ELF-1 (cell line): ENCODE measurements at regions not wholly inside any gene's neighbourhood (a gene's known extent, or its start where the extent isn't known, plus 50 kb on each side); places are given as distances from the start of the nearest gene placed in this dataset.

Experiments
- DNase-seq: peaks from one replicate; pipeline ENCODE4 v3.0.0-alpha.2; 2016; ENCODE audit warnings: low read depth, low spot score

GRCh38 chr5:89041976-89042375 lies 159.0 kb upstream of the MEF2C start:
- DNase-seq: no peak

DNA sequence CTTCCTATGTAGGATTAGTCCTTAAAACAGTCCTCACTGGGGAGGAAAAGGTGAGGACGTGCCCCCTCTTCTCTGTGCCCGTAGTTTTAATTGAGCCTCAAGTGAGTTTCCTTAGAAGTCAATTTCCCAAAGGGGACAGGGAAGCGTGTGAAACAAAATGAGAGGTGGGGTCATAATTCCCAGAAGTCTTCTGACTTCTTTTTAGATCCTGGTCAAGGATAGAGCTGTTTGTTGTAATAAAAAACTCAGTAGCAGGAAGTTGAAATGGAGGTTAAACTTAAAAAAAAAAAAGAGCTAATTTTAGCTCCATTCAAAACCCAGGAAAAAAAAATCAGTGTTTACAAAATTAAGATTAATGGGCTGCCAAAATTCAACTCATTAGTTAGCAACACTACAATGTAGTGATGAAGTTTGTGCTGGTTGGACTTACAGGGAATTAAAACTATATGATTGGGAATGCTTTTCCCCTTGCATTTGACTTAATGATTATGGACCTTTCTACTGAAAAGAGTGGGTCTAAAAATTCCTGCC lies 158.3 kb upstream of the MEF2C start:
- no peak for DNase-seq

DNA sequence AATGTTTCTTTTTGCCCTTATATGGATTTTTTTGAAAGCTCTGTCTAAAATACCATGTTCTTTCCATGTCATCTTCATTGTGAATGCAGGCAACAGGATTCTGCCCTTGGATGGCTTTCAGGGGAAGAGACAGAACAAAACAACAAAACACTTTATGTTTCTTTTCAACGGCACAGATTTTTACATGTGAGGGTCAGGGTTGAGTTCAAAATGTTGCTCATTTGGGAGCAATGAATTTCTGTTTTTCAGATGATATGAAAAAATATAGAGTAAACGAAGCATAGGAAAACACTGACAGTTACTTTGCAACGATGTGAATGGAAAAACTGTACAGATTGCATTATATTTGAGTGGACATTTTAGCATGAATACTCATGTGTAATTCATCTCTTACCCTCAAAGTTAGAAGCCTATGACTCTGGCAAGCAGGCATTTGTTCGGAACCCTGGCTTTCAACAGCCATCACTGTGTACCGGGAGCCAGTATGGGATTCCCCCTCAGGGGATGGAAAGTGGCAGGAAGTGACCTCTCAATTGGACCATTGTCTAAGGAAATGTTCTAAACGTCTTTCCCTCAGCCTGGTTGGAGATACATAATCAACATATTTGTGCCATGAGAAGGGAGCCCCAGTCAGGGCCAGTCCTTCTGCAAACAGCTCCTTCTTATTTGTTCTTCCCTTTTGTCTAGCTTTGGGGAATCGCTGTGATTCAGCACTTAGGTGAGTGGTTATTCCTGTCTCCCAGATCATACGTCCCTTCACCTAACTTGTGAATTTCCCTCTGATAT lies 153.9 kb upstream of the MEF2C start:
- DNase-seq: peak; percentile 22

- DNase-seq: no peak
Observed at GRCh38 chr5:89036166-89036565, 153.2 kb upstream of the MEF2C start.

- DNase-seq: no peak
Observed at GRCh38 chr5:89034588-89034987, 151.6 kb upstream of the MEF2C start.

DNA sequence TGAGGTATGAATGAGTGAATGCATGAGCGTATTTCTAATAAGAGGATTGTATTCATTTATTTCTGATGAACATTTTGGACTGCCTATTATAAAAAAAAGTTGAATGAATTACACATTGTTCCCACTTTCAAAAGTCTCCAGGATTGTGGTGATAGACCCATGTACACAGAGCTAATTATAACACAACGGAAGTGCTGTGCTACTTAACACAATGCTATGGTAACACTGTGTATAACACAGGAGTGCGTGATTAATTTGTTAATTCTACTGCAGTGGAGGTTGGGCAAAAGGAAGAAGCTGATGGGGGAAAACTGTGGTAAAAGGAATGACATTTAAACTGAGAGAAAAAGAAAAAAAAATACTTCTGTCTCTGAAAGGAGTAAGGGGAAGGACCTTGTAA lies 147.8 kb upstream of the MEF2C start:
- DNase-seq: no peak

DNA sequence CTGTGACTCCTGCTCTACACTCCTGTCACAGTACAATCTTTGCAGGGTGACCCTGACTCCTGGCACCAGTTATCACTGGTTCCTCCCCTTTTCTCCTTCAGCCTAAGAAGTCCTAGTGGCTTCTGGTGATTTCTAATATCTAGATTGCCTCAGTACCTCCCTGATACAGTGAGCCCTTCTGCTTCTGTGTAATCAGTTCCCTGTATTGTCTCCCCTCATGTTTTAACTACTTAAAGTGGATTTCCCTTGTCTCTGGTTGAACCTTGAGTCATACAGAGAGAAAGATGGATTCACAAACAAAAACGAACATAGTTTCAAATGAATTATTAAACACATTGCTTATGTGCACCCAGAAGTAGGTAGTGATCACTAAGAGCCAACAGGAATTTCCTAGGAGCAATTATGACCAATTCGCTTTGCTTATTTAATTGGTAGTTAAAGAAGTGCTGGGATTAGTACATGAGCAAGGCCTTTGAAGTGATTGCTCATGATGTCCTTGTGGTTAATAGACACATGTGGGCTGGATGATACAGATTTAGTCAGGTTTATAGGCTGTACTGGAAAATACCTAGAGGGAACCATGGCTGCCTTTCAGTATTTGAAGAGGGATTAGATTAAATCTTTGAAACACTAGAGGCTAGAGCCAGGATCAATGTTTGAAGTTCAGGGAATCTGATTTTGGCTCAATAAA lies 145.8 kb upstream of the MEF2C start:
- DNase-seq: no peak

- DNase-seq: no peak
Observed at GRCh38 chr5:89024045-89024444, 141.1 kb upstream of the MEF2C start.

GRCh38 chr5:89020926-89021610 lies 138.1 kb upstream of the MEF2C start:
- no peak for DNase-seq

DNA sequence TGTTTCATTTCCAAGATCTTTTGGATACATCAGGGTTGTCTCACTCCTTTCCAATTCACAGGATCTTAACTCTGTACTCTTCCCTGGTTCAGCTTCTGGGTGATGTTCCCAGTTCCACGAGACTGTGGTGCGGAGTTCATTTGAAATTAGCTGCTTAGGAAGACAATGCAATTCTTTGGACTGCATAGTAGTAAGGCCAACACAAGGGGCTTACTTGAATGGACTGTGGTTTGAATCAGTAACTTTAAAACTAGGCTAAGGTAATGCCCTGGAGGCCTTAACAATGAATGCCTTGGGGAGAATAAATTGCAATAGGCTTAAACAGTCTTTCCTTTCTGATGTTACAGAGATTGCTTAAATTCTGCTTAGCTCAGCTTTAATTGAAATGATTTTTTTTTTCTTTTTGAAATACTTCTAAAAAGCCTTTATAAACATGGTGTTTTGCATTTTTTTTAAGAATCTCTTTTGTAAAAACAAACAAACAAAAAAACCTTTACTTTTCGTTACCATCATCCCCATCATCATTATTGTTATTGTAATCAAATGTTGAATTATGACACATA lies 133.8 kb upstream of the MEF2C start:
- DNase-seq: no peak

DNA sequence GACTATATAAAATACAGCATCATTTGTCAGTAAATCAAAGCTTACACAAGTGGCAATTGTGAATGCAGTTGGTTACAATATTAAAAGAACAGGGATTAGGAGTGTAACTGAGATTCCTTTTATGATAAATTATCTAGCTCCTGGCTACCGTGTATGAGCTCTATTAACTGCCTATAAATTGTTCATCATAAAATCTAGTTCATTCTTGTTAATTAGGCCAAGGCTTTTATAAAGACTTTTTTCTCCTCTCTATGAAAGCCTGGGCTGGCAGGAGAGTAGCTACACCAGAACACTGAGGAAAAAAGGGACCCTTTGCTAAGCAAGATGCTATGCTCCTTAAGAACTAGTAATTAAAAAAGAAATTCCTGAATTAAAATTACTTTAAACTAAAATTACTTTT lies 132.4 kb upstream of the MEF2C start:
- DNase-seq: no peak

DNA sequence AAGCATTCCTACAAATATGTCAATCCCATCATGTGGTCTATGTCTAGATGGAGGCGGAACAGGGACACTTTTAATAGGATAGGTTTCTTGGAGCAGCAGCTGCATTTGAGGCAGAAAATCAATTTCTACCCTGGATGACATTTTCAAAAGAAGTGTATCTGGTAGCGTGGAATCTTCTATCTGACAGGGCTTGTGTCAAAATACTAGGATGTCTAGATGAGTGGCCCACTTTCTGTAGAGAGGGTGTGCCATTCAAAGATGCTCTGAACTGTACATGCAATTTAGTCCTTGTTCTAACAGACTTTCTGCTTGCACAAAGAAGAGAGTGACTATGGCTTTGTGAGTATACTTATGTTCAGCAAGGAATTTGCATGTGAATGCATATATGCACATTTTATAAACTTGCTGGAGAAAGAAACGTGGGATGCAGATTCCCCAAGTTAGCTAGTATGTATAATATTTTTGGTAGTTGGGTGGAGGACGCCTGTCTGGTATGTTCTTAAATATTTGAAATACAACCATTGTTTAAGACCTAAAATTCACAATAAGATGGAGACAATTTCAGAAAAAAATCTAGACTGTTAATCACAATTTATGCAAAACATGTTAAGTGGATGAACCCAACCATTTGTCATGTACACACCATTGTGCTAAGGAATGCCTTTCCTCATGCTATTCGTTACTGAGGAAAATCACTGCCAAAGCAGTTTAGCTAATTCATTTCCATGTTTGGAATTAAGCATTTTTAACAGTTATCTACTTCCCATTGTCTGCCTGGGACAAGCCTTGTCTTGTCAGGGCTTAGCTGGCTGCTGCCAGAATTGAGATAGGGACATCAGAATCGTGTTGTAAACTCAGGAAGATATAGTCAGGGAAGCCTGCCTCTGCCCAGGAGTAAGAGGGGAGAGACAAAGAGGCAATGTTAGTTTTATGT lies 129.1 kb upstream of the MEF2C start:
- DNase-seq: no peak

- no peak for DNase-seq
Observed at GRCh38 chr5:89010512-89010911, 127.5 kb upstream of the MEF2C start.

DNA sequence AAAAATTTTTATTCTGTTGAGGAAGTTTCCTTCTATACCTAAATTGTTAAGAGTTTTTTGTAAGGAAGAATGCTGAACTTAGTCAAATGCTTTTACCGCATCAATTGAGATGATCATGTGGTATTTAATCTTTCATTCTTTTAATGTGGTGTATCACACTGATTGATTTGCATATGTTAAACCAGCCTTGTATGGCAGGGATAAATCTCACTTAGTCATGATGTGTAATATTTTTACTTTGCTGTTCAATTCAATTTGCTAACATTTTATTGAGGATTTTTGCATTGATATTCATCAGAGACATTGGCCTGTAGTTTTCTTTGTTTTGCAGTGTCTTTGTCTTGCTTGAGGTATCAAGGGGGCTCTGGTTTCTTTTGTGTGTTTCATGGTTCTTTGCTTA lies 125.3 kb upstream of the MEF2C start:
- DNase-seq: no peak

DNA sequence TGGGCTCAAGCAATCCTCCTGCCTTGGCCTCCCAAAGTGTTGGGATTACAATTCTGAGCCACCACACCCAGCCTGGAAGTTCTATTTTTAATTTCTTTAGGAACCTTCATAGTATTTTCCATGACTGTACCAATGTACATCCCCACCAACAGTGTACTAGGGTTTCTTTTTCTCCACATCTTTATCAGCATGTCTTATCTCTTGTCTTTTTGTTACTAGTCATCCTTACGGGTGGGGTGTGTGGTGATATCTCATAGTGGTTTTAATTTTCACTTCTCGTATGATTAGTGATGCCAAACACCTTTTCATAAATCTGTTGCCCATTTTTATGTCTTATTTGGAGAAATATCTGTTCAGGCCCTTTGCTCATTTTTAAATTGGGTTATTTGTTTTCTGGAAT lies 123.0 kb upstream of the MEF2C start:
- no peak for DNase-seq

DNA sequence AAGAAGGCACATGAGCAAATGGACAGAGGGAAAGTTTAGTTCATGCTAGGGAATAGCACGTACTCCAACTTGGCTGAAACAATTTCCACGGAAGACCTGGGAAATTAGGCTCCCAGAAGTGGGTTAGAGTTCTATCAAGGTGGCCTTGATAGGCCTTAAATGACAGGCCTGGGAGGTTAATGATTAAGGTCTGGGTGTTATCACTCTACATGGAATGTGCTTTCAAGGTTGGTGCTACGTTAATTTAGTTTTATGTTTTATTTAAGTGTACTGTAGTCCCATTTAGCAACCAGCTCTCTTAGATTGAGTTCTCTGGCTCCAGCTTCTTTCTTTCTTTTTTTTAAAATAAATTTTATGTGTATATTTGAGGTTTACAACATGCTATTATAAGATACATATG lies 121.4 kb upstream of the MEF2C start:
- no peak for DNase-seq

DNA sequence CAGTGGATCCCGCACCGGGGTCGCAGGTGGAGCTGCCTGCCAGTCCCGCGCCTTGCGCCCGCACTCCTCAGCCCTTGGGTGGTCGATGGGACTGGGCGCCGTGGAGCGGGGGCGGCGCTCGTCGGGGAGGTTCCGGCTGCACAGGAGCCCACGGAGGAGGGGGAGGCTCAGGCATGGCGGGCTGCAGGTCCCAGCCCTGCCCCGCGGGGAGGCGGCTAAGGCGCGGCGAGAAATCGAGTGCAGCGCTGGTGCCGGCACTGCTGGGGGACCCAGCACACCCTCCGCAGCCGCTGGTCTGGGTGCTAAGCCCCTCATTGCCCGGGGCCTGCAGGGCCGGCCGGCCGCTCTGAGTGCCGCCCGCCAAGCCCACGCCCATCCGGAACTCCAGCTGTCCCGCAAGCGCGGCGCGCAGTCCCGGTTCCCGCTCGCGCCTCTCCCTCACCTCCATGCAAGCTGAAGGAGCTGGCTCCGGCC lies 120.6 kb upstream of the MEF2C start:
- peak; percentile 8 for DNase-seq

DNA sequence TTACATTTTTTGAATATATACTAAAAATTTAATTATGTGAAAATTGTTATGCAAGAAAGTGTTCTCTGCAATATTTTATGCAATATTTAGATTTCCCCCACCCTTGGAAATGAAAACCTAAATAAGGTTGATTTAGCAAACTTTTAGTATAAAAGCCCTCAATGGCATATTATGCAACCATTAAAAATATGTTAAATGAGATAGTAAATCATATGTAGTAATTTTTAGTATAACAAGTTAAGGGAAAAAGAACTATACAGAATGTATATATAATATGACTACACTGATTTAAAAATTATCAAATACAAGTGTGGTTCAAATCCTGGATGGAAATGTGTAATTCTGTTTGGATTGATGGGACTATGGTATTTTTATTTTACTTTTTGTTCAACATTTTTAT lies 116.9 kb upstream of the MEF2C start:
- no peak for DNase-seq

DNA sequence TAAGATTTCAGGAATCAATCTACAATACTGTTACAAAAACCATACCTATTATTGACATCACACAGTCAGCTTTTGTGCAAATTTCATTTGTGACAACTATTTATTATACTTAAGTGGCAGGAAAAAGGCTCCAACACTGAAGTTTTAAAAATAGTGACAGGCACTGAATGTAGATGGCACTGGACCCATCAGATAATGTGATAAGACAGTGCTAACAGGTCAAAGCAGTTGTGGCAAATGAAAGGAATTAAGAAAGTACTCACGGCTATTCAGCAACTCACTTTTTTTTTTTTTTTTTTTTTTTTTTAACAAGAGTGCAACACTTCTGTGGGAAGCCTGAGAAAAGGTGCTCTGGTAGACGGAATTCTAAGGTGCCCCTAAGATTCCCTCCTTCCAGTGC lies 115.0 kb upstream of the MEF2C start:
- DNase-seq: no peak

DNA sequence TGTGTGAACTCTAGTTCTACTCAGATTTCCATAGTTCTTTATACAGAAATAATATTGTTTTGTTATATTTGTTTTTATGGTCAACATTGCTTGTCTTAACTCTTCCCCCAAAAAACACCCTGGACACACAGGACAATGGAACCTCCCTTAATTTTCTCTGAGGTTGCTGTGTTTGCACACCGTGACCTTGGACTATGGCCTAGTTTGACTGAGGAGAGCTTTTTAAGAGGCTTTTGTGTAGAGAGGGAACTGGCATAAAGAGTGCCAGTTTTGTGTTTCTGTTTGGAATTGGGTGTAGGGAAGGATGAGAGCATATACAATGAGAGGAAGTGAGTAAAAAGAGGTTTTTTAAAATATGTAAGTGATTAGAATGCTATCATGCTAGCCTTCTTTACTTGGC lies 101.1 kb upstream of the MEF2C start:
- DNase-seq: no peak

GRCh38 chr5:88979726-88980125 lies 96.7 kb upstream of the MEF2C start:
- no peak for DNase-seq
